NCI-H345 (cell line): ENCODE measurements at regions not wholly inside any gene's neighbourhood (a gene's known extent, or its start where the extent isn't known, plus 50 kb on each side); places are given as distances from the start of the nearest gene placed in this dataset.

Experiments
- DNase-seq: peaks from one replicate; lab custom pipeline; 2025; lab: John Stamatoyannopoulos, UW

- DNase-seq = no peak
These were observed 402.3 kb upstream of the SLITRK6 start for GRCh38 chr13:86201477-86201876.

GRCh38 chr13:86193281-86193680 lies 394.1 kb upstream of the SLITRK6 start:
- DNase-seq = no peak

- DNase-seq = no peak
These were observed 389.0 kb upstream of the SLITRK6 start for GRCh38 chr13:86188170-86188569.

GRCh38 chr13:86185636-86186035 lies 386.4 kb upstream of the SLITRK6 start:
- no peak for DNase-seq

- DNase-seq = no peak
These were observed 385.9 kb upstream of the SLITRK6 start for GRCh38 chr13:86185107-86185506.

- no peak for DNase-seq
These were observed 375.4 kb upstream of the SLITRK6 start for GRCh38 chr13:86174622-86175021.

- no peak for DNase-seq
These were observed 373.7 kb upstream of the SLITRK6 start for GRCh38 chr13:86172961-86173360.

GRCh38 chr13:86161257-86161656 lies 362.0 kb upstream of the SLITRK6 start:
- no peak for DNase-seq

GRCh38 chr13:86155756-86156155 lies 356.5 kb upstream of the SLITRK6 start:
- DNase-seq = no peak

GRCh38 chr13:86142080-86142479 lies 342.9 kb upstream of the SLITRK6 start:
- DNase-seq = no peak

GRCh38 chr13:86135856-86136255 lies 336.6 kb upstream of the SLITRK6 start:
- DNase-seq = no peak

- no peak for DNase-seq
These were observed 322.7 kb upstream of the SLITRK6 start for GRCh38 chr13:86121881-86122280.

GRCh38 chr13:86109107-86109506 lies 309.9 kb upstream of the SLITRK6 start:
- no peak for DNase-seq

- DNase-seq = no peak
These were observed 309.1 kb upstream of the SLITRK6 start for GRCh38 chr13:86108334-86108733.

- DNase-seq = no peak
These were observed 299.3 kb upstream of the SLITRK6 start for GRCh38 chr13:86098511-86098910.

- DNase-seq = no peak
These were observed 296.1 kb upstream of the SLITRK6 start for GRCh38 chr13:86095351-86095750.

- DNase-seq = no peak
These were observed 291.0 kb upstream of the SLITRK6 start for GRCh38 chr13:86090181-86090580.

GRCh38 chr13:86087244-86087643 lies 288.0 kb upstream of the SLITRK6 start:
- no peak for DNase-seq

- no peak for DNase-seq
These were observed 286.7 kb upstream of the SLITRK6 start for GRCh38 chr13:86085890-86086289.

GRCh38 chr13:86082121-86082520 lies 282.9 kb upstream of the SLITRK6 start:
- no peak for DNase-seq

- no peak for DNase-seq
These were observed 281.2 kb upstream of the SLITRK6 start for GRCh38 chr13:86080340-86080995.

GRCh38 chr13:86066611-86067365 lies 267.6 kb upstream of the SLITRK6 start:
- no peak for DNase-seq

GRCh38 chr13:86052141-86052540 lies 252.9 kb upstream of the SLITRK6 start:
- no peak for DNase-seq
